GM21381 (cell line): ENCODE measurements at regions not wholly inside any gene's neighbourhood (a gene's known extent, or its start where the extent isn't known, plus 50 kb on each side); places are given as distances from the start of the nearest gene placed in this dataset.
A peak's percentile ranks its signal among the peaks of the same experiment; 100 is the strongest.

Experiments
- ATAC-seq: cut with Tn5 transposase; IDR thresholded peaks from one replicate; pipeline ENCODE4 v1.9.1; 2021; ENCODE audit warnings: mild to moderate bottlenecking, moderate library complexity; ENCODE audit not compliant: unreplicated experiment

- no peak for ATAC-seq
Observed at GRCh38 chr3:106573605-106574004, 704.8 kb upstream of the CBLB start.

GRCh38 chr3:106575029-106575428 lies 706.2 kb upstream of the CBLB start:
- no peak for ATAC-seq

- no peak for ATAC-seq
Observed at GRCh38 chr3:106577241-106577640, 708.4 kb upstream of the CBLB start.

GRCh38 chr3:106578911-106579310 lies 710.1 kb upstream of the CBLB start:
- ATAC-seq = no peak

GRCh38 chr3:106582151-106582550 lies 713.3 kb upstream of the CBLB start:
- ATAC-seq = no peak

DNA sequence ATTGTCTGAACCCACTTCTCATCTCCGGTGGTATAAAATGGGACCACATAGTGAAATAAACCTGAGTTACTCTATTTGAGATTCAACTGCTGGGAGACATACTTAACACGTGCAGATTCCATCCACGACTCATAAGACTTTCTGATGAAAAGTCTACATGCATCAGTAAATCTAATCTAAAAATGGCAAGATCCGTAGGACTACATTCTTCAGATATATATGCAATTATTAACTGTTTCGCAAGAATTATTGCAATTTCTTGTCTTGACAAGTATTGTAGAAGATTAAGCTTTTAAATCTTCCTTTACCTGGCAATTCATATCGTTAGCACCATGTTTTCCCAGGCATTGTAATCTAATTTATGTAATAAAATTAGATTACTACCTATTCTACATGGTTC lies 718.7 kb upstream of the CBLB start:
- no peak for ATAC-seq

DNA sequence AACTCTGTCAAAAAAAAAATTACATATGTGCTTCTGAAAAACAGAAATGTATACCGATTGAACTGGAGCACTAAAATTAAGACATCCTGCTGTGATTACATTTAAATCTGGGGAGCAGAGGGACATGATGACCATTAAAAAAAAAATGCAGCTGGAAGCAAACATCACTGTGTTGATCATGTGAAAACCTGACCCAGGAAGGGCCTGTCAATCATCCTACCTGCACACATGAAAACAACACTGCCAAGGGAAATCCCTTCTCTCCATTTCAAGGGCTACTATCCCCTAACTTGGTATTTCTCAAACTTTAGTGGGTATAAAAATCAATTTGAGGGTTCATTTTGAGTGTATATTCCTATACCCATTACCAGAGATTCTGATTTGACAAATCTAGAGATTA lies 719.9 kb upstream of the CBLB start:
- ATAC-seq = no peak

GRCh38 chr3:106589311-106589942 lies 720.6 kb upstream of the CBLB start:
- no peak for ATAC-seq

DNA sequence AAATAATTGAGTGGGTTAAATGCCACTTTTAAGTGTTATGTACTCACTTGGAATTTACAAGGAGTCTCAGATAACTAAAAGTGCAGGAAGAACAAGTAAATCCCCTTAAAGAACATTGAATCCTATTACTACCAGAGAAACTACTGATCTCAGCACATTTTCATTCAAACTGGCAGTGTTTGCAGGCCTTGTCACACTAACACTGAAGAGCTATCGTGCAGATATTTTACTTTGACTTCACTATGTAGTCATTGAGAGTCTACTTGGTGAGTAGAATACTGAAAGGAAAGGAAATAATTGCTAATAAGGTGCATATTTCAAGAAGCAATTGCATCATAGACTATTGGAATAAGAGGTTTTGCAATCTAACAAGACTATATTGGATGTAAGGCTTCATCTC lies 721.4 kb upstream of the CBLB start:
- ATAC-seq = no peak

DNA sequence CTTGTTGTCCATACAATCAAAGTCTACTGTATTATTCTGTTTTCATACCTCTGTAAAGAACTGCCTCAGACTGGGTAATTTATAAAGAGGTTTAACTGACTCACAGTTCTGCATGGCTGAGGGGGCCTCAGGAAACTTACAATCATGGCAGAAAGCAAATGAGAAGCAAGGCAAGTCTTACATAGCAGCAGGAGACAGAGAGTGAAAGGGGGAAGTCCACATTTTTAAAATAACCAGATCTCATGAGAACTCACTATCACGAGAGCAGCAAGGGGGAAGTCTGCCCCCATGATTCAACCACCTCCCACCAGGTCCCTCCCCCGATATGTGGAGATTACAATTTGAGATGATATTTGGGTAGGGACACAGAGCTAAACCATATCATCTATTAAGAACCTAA lies 724.6 kb upstream of the CBLB start:
- no peak for ATAC-seq

DNA sequence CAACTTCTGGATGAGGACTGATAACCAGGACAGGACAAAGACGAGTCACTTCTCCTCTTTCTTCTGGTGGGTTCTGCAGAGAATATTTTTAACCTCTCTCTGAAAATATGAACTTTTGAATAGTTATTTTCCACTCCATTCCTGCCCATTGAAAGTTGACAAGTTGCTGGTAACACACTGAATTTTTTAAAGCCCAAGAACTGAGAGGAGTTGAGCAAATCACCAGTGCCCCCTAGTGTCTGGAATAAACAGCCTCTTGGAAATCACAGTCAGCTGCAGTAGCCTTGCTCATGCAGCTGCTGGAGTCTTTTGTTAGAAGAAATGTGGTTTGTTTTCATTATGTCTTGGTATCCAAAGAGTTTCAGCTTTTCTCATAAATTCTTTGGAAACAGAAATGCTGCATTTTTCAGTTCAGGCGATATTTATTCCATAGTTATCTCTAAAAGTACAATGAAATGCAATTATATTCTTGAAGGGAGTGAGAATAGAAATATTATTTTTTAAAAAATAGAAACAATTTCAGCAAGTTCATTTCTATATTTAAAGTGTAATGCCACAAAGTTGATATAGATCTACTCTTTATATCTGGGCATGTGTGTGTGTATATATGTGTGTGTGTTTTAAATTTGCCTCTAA lies 741.0 kb upstream of the CBLB start:
- ATAC-seq = peak; percentile 70

GRCh38 chr3:106610362-106610959 lies 741.6 kb upstream of the CBLB start:
- no peak for ATAC-seq

- ATAC-seq = no peak
Observed at GRCh38 chr3:106611116-106611515, 742.3 kb upstream of the CBLB start.

GRCh38 chr3:106611841-106612240 lies 743.0 kb upstream of the CBLB start:
- ATAC-seq = no peak

- ATAC-seq = no peak
Observed at GRCh38 chr3:106616556-106616955, 747.7 kb upstream of the CBLB start.

GRCh38 chr3:106617276-106617675 lies 748.5 kb upstream of the CBLB start:
- ATAC-seq = no peak

GRCh38 chr3:106620646-106621045 lies 751.8 kb upstream of the CBLB start:
- ATAC-seq = no peak

GRCh38 chr3:106624154-106624553 lies 753.1 kb upstream of the CCDC54 start:
- no peak for ATAC-seq

GRCh38 chr3:106628407-106628806 lies 748.8 kb upstream of the CCDC54 start:
- no peak for ATAC-seq

DNA sequence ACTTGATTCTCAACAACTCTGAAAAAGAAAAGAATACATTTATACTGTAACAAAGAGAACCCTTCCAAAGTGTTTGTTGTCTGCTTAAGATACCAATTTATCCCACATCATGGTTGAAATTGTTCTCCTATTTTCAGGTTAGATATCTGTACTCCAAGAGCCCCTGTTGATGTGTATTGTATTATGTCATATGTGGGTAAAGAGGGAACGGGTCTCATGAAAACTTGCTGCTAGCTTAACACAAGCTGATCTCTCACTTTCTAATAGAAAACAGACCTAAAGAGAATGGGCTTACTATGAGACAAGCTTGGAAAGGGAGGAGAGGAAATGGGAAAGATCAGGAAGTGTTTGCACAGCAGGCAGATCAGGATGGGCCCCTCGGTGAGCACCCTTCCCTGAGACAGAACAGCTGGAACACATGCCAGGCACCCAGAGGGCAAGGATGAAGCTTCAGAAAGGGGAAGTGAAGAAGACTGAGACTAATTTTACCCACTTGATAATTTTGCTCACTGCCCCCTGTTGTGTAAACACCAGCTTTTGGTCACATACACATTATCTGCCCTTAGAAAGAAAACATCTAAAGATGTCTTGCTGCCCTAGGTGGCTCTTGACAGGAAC lies 747.9 kb upstream of the CCDC54 start:
- peak; percentile 83 for ATAC-seq

DNA sequence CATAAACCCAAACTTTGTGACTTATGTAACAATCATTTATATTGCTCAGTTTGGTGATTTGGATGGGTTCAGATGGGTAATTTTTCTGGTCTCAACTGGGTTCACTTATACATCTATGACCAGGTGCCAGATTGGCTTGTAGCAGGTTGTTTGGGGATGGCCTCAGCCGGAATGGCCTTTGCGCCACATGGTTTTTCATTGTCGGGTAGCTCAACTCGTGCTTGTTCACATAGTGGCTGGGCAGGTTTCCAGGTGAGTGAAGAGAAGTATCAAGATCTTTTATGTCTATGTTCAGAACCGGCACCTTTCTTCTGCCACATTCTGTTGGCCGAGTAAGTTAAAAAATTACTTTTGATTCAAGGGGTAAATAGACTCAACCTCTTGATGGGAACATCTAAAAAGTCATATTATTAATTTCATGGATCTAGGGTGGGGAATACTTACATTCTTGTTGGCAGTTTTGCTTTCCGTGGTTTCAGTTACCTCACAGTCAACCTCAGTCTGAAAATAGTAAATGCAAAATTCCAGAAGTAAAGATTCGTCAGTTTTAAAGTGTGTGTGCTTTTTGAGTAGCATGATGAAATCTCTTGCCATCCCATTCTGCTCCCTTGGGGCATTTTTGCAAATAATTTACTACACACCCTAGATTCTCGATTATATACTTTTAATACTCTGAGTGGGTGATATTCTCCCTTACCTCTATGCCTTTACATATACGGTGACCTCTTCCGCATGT lies 745.7 kb upstream of the CCDC54 start:
- no peak for ATAC-seq
